ENCODE measurements at regions not wholly inside any gene's neighbourhood (a gene's known extent, or its start where the extent isn't known, plus 50 kb on each side); places are given as distances from the start of the nearest gene placed in this dataset.

DNA sequence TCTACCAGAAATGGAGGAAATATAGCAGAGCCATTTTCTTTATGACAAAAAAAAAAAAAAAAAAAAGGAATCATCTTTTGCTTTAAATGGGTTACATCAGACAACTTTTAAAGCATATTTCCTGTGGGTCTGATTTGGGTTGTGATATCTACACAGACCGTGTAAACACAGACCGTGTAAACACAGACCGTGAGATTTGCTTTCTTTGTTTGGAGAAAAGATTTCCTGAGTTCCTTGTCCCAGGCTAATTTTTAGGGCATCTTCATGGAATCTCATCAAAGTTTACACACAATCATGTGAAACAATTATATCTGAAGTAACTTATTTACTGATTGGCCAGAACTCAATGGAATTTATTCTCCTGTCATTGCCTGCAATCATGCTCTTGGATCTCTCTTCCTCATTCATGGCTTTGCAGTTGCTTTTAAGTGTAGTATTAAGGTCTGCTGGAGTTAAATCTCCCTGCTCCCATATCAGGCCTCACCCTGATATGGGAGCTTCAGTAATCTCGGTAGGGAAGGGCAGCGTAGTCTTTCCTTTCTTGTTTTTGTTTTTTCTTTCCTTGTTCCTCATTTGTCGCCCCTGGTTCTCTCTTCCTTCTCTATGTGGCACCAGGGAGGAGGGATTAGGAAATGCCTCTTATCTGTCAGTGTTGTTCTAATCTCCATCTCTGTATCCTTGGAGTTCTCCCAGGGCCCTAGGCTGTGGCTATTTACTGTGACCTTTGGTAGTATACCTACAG, 248.6 kb upstream of the JADE1 start:
- H3K27ac ChIP-seq (replicated peaks): peak overlapping the region; percentile 22
- H3K4me1 ChIP-seq: peaks cover 6% of the 10 kb centered on the region
- H3K36me3 ChIP-seq: no peaks in the 10 kb centered on the region
- TF ChIP-seq CTCF (IDR thresholded peaks at IDR 0.05; ENCODE audit: borderline replicate concordance): no peak
- H3K4me3 ChIP-seq: no peak overlapping the region
- no peaks in the 10 kb centered on the region for H3K9me3 ChIP-seq (replicated peaks)
- intact Hi-C loops (cut with micrococcal nuclease): no loop called here
- H3K27me3 ChIP-seq (ENCODE audit: low read depth): no peaks in the 10 kb centered on the region
- DNase-seq: no peak

DNA sequence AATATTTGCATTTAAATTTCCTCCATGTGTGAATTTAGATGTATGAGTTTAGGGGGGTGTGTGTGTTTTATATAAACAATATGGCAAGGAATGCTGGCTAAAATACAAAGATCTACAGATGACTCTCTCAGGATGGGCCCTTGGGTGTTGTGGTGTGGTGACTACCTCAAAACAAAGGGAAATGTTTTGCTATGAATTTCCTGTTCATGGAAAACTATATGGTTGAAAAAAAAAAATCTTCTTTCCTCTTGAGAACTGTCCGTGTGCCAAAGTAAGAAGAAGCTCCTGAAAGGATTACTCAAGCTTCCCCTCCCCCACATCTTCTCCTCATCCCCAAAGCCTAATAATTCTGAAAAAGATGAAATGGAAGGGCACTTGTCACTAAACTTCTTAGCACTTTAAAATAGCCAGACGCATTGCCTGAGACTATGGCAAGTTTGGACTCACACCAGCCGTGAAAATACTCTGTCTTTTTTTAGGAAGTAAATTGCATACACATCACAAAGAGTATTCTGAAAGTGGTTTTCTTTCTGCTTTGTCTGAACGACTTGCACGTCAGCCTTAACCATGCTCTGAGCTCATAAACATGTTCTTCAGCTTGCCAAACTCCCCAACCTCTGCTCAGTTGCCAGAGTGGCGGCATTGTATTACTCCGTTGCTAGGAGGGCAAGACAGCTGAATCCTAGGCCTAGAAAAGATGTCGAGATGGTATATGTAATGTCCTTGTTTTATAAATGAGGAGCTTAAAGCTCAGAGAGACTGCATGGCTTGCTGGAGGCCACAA, 250.4 kb upstream of the JADE1 start:
- H3K27me3 ChIP-seq (ENCODE audit: low read depth): no peaks in the 10 kb centered on the region
- H3K4me3 ChIP-seq: no peak overlapping the region
- intact Hi-C loops (cut with micrococcal nuclease): no loop called here
- H3K36me3 ChIP-seq: no peaks in the 10 kb centered on the region
- no peaks in the 10 kb centered on the region for H3K9me3 ChIP-seq (replicated peaks)
- DNase-seq: no peak
- no peak for TF ChIP-seq CTCF (IDR thresholded peaks at IDR 0.05; ENCODE audit: borderline replicate concordance)
- peaks cover 6% of the 10 kb centered on the region for H3K4me1 ChIP-seq
- H3K27ac ChIP-seq (replicated peaks): peak overlapping the region; percentile 6

DNA sequence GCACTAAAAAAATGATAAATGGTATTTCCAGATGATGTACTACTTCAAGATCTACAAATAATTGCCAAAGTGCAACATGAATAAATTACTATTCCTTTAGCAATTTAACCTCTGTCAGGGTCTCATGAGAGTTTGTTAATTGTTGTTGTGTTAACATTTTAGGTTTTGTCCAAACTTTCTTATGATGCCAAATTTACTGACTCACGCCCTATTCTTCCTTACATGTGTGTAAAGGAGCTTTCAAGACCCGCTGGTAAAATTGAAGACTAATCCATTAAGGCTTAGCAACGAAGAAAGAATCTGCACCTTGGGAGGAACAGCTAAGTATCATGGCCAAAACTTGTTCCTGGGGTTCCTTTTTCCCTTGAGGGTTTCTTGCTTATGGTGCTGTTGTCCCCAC, 252.7 kb upstream of the JADE1 start:
- no peak for DNase-seq
- Histone ChIP-seq H3K36me3 (no peaks in the 10 kb centered on the region), H3K4me1 (peaks cover 17% of the 10 kb centered on the region), H3K27ac (replicated peaks) (no peak overlapping the region), H3K4me3 (no peak overlapping the region), H3K27me3 (ENCODE audit: low read depth) (no peaks in the 10 kb centered on the region), H3K9me3 (replicated peaks) (no peaks in the 10 kb centered on the region)
- intact Hi-C loops (cut with micrococcal nuclease): no loop called here
- no peak for TF ChIP-seq CTCF (IDR thresholded peaks at IDR 0.05; ENCODE audit: borderline replicate concordance)

- peaks cover 12% of the 10 kb centered on the region for H3K9me3 ChIP-seq (replicated peaks)
- peak overlapping the region; percentile 93 for H3K27ac ChIP-seq (replicated peaks)
- intact Hi-C loops (cut with micrococcal nuclease): no loop called here
- H3K4me1 ChIP-seq: peaks cover 16% of the 10 kb centered on the region
- TF ChIP-seq CTCF (IDR thresholded peaks at IDR 0.05; ENCODE audit: borderline replicate concordance): no peak
- no peaks in the 10 kb centered on the region for H3K27me3 ChIP-seq (ENCODE audit: low read depth)
- peak overlapping the region; percentile 70 for H3K4me3 ChIP-seq
- DNase-seq: no peak
- H3K36me3 ChIP-seq: no peaks in the 10 kb centered on the region
Observed at GRCh38 chr4:128553686-128554515, 255.6 kb upstream of the JADE1 start.

GRCh38 chr4:128552586-128552907, 257.0 kb upstream of the JADE1 start:
- H3K4me3 ChIP-seq: peak overlapping the region; percentile 70
- H3K4me1 ChIP-seq: peaks cover 14% of the 10 kb centered on the region
- intact Hi-C loops (cut with micrococcal nuclease): no loop called here
- peaks cover 12% of the 10 kb centered on the region for H3K9me3 ChIP-seq (replicated peaks)
- TF ChIP-seq CTCF (IDR thresholded peaks at IDR 0.05; ENCODE audit: borderline replicate concordance): no peak
- no peaks in the 10 kb centered on the region for H3K36me3 ChIP-seq
- H3K27ac ChIP-seq (replicated peaks): peak overlapping the region; percentile 93
- H3K27me3 ChIP-seq (ENCODE audit: low read depth): no peaks in the 10 kb centered on the region
- no peak for DNase-seq

All from left ventricle myocardium inferior (tissue), 1 donor.